ENCODE measurements at regions not wholly inside any gene's neighbourhood (a gene's known extent, or its start where the extent isn't known, plus 50 kb on each side); places are given as distances from the start of the nearest gene placed in this dataset.

DNA sequence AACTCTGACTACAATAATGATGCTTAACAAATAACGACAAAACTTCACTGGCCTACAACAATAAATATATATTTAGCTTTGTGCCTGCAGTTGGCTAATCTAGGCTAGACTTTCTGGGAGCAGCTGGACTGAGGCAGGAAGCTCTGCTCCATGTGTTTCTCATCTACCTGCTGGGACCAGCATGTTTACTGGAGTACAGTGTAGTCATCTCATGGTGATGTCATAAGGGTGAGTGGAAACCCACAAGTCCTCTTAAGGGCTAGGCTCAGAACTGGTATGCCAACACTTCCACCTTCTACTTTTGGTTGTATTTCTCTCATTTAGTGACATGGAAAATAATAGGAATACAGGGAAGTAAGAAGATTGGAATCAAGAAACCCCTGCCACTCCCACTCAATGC lies 85.7 kb upstream of the NIPBL start:
- Histone ChIP-seq H3K4me3 (no peak overlapping the region), H3K36me3 (no peaks in the 10 kb centered on the region), H3K27ac (no peak overlapping the region), H3K4me1 (peaks cover 0 to 34% (median 8%) of the 10 kb centered on the region in 4 donors), H3K27me3 (no peaks in the 10 kb centered on the region), H3K9me3 (no peaks in the 10 kb centered on the region)
- no peak for TF ChIP-seq POLR2A (IDR thresholded peaks at IDR 0.05)
- TF ChIP-seq, protein P1, sequence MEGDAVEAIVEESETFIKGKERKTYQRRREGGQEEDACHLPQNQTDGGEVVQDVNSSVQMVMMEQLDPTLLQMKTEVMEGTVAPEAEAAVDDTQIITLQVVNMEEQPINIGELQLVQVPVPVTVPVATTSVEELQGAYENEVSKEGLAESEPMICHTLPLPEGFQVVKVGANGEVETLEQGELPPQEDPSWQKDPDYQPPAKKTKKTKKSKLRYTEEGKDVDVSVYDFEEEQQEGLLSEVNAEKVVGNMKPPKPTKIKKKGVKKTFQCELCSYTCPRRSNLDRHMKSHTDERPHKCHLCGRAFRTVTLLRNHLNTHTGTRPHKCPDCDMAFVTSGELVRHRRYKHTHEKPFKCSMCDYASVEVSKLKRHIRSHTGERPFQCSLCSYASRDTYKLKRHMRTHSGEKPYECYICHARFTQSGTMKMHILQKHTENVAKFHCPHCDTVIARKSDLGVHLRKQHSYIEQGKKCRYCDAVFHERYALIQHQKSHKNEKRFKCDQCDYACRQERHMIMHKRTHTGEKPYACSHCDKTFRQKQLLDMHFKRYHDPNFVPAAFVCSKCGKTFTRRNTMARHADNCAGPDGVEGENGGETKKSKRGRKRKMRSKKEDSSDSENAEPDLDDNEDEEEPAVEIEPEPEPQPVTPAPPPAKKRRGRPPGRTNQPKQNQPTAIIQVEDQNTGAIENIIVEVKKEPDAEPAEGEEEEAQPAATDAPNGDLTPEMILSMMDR (IDR thresholded peaks at IDR 0.05), result no peak
- no peak for ATAC-seq
- 75% methylated on average over 1 of the region's 1 CpG for WGBS (ENCODE audit: insufficient coverage, low coverage, low lambda C conversion rate, missing lambda C conversion rate)
- intact Hi-C loops (cut with DNase I), result no loop called here
- DNase-seq, result no peak

DNA sequence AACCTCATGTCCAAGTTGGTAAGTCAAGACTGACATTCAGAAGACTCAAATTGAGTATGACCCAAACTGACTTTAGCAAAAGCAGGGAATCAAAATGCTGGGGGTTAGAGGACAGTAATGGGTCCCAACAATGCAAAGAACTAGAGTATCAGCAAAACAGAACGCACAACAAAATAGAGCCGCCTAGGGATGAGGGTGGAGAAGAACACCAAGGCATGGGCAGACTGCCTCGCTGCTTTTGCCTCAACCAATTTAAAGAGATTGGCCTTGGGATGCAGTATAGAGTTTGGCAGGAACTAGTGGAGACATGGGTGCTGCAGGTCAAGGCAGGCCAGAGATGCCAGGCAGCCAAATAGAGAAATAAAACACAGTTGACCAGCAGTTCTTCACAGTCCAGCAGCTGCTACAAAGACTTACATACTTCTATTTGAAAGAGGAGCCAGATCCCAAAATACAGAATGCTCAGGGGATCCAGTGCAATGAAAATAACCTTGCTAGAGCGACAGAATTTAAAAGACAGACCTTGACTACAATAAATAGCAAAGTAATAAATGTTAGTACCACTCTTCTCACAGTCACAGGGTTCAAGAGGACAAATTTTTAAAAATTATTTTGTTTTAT lies 83.9 kb upstream of the NIPBL start:
- Histone ChIP-seq H3K27ac (no peak overlapping the region), H3K36me3 (no peaks in the 10 kb centered on the region), H3K4me1 (peaks cover 0 to 16% (median 7%) of the 10 kb centered on the region in 4 donors), H3K4me3 (no peak overlapping the region), H3K27me3 (no peaks in the 10 kb centered on the region), H3K9me3 (no peaks in the 10 kb centered on the region)
- DNase-seq (no peak), ATAC-seq (no peak)
- intact Hi-C loops (cut with DNase I), result no loop called here
- 73% methylated on average over 4 of the region's 4 CpGs for WGBS (ENCODE audit: insufficient coverage, low coverage, low lambda C conversion rate, missing lambda C conversion rate)
- TF ChIP-seq, protein P1 (IDR thresholded peaks at IDR 0.05), result no peak

DNA sequence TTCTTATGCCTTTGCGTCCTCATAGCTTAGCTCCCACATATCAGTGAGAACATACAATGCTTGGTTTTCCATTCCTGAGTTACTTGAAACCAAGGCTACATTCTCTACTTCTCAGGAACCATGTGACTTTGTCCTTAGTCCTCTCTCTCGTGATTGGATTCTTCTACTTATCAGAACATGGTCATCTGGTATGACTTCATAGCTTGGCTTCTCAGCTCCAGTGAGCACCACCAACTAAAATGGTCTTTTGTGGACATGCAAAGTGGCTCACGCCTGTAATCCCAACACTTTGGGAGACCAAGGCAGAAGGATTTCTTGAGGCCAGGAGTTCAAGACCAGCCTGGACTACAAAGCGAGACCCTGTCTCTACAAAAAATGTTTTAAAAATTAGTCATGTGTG lies 81.2 kb upstream of the NIPBL start:
- WGBS (ENCODE audit: insufficient coverage, low coverage, low lambda C conversion rate, missing lambda C conversion rate), result 71% methylated on average over 4 of the region's 4 CpGs

DNA sequence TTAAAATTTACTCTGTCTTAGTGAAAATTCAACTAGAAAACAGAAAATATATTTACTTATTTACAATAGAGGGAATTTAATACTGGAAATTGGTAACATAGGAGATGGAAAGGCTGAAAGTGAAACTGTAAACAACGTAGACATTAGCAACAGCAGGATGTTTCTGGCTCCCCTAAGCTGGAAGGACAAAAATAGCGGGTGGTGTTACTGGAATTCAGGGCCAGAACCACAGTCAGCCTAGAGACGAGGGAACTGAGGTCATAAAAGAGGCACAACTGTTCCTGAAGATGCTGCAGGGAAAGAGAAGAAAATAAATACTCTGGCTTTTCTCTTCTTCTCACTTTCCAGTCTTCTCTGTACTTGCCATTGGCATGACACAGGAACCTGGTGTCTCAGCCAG lies 80.4 kb upstream of the NIPBL start:
- Histone ChIP-seq H3K4me1 (no peaks in the 10 kb centered on the region), H3K36me3 (no peaks in the 10 kb centered on the region), H3K27me3 (no peaks in the 10 kb centered on the region), H3K9me3 (no peaks in the 10 kb centered on the region), H3K4me3 (no peak overlapping the region), H3K27ac (no peak overlapping the region)
- intact Hi-C loops (cut with DNase I), result no loop called here
- ATAC-seq (no peak), DNase-seq (no peak)
- no peak for TF ChIP-seq POLR2A (IDR thresholded peaks at IDR 0.05)
- TF ChIP-seq, protein P1 (IDR thresholded peaks at IDR 0.05), result no peak
- WGBS (ENCODE audit: insufficient coverage, low coverage, low lambda C conversion rate, missing lambda C conversion rate), result 50% methylated on average over 3 of the region's 3 CpGs

More for the DNA sequence above, 81.2 kb upstream of the NIPBL start:
- no peaks in the 10 kb centered on the region for H3K4me1 ChIP-seq
- H3K4me3 ChIP-seq, result no peak overlapping the region
- DNase-seq (no peak), ATAC-seq (no peak)
- TF ChIP-seq POLR2A (IDR thresholded peaks at IDR 0.05), result no peak
- TF ChIP-seq, protein P1 (IDR thresholded peaks at IDR 0.05), result no peak
- H3K9me3 ChIP-seq, result no peaks in the 10 kb centered on the region
- intact Hi-C loops (cut with DNase I), result no loop called here
- no peak overlapping the region for H3K27ac ChIP-seq
- H3K36me3 ChIP-seq, result no peaks in the 10 kb centered on the region
- no peaks in the 10 kb centered on the region for H3K27me3 ChIP-seq

DNA sequence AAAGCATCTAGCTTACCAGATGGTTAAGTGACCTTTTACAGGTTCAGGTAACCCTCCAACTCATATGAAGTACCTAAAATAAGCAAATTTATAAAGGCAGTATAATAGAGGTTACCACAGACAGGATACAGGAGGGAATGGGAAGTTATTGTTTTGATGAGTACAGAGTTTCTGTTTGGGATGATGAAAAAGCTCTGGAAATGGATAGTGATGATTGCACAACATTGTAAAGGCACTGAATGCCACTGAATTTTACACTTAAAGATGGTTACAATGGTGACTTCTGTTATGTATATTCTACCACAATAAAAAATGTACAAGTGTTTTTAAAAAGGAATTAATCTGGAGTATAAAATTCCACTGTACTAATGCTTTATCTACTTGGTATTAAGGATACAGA lies 75.0 kb upstream of the NIPBL start:
- TF ChIP-seq, protein P1 (IDR thresholded peaks at IDR 0.05), result no peak
- no peak for TF ChIP-seq POLR2A (IDR thresholded peaks at IDR 0.05)
- Histone ChIP-seq H3K9me3 (no peaks in the 10 kb centered on the region), H3K36me3 (no peaks in the 10 kb centered on the region), H3K27ac (no peak overlapping the region), H3K4me3 (no peak overlapping the region), H3K27me3 (no peaks in the 10 kb centered on the region), H3K4me1 (no peaks in the 10 kb centered on the region)
- ATAC-seq (no peak), DNase-seq (no peak)
- intact Hi-C loops (cut with DNase I), result no loop called here
